ENCODE measurements at regions not wholly inside any gene's neighbourhood (a gene's known extent, or its start where the extent isn't known, plus 50 kb on each side); places are given as distances from the start of the nearest gene placed in this dataset.

- no peak for TF ChIP-seq POLR2AphosphoS5 (IDR thresholded peaks at IDR 0.05)
- TF ChIP-seq CTCF (IDR thresholded peaks at IDR 0.05) = no peak
- TF ChIP-seq POLR2A (IDR thresholded peaks at IDR 0.05) = no peak
- TF ChIP-seq EP300 (IDR thresholded peaks at IDR 0.05; ENCODE audit: low read depth) = no peak
Observed at GRCh38 chr15:27595211-27595610, 503.9 kb downstream of the OCA2 start.

Measured in transverse colon (tissue), 4 donors.